ENCODE measurements at regions not wholly inside any gene's neighbourhood (a gene's known extent, or its start where the extent isn't known, plus 50 kb on each side); places are given as distances from the start of the nearest gene placed in this dataset.

GRCh38 chr3:86257955-86258641 lies 732.9 kb downstream of the VGLL3 start:
- Mint-ChIP-seq H3K4me3 (no peak overlapping the region), H3K9me3 (peaks cover 9% of the 10 kb centered on the region), H3K4me1 (peaks cover 6% of the 10 kb centered on the region), H3K27me3 (ENCODE audit: low read depth) (no peaks in the 10 kb centered on the region), H3K36me3 (peaks cover 7% of the 10 kb centered on the region), H3K27ac (no peak overlapping the region)
- CTCF ChIA-PET, result no interaction called here
- no peak for ATAC-seq
- DNase-seq (ENCODE audit: low spot score), result no peak
- TF ChIP-seq TP53 (CRISPR knock-in tag; IDR thresholded peaks at IDR 0.05), result no peak
- TF ChIP-seq, protein P1, sequence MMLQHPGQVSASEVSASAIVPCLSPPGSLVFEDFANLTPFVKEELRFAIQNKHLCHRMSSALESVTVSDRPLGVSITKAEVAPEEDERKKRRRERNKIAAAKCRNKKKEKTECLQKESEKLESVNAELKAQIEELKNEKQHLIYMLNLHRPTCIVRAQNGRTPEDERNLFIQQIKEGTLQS (CRISPR knock-in tag; conservative IDR thresholded peaks at IDR 0.05), result no peak
- POLR2A ChIA-PET, result no interaction called here

DNA sequence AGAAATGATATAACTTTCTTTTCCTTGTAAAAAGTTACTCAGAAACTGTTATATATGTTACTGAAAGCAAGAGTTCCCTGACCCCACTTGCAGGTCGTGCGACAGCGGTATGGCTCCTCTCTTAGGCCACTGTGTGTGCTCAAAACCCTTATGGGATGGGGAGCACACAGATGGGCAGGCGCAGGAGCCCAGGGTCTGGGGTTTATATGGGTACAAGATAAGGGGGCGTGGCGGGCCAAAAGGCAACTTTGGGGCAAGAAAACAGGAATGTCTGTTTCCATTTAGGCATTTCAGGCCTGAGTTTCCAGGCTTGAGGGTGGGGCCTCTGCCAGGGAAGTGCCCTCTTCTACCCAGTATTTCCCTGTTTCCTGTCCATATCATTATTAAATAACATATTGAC lies 736.5 kb downstream of the VGLL3 start:
- ChIA-PET POLR2A (no interaction called here), CTCF (no interaction called here)
- Mint-ChIP-seq H3K4me3 (no peak overlapping the region), H3K36me3 (no peaks in the 10 kb centered on the region), H3K4me1 (peaks cover 4% of the 10 kb centered on the region), H3K27ac (no peak overlapping the region), H3K9me3 (peaks cover 5% of the 10 kb centered on the region; the same call in 1 of the 2 replicates), H3K27me3 (ENCODE audit: low read depth) (no peaks in the 10 kb centered on the region)
- DNase-seq (ENCODE audit: low spot score) (no peak), ATAC-seq (no peak)
- TF ChIP-seq ESRRA (CRISPR knock-in tag; IDR thresholded peaks at IDR 0.05; ENCODE audit: borderline replicate concordance) (no peak), EMX1 (CRISPR knock-in tag; IDR thresholded peaks at IDR 0.05) (no peak), KAT7 (CRISPR knock-in tag; IDR thresholded peaks at IDR 0.05; ENCODE audit: borderline replicate concordance) (no peak), RELA (CRISPR knock-in tag; IDR thresholded peaks at IDR 0.05; ENCODE audit: borderline replicate concordance) (no peak), ZBTB21 (CRISPR knock-in tag; IDR thresholded peaks at IDR 0.05; ENCODE audit: borderline replicate concordance) (no peak), IRF2 (CRISPR knock-in tag; IDR thresholded peaks at IDR 0.05; ENCODE audit: borderline replicate concordance, low read depth) (no peak), ZNF396 (CRISPR knock-in tag; IDR thresholded peaks at IDR 0.05; ENCODE audit: borderline replicate concordance) (no peak), ZNF671 (CRISPR knock-in tag; IDR thresholded peaks at IDR 0.05) (no peak)
- TF ChIP-seq, protein P2, sequence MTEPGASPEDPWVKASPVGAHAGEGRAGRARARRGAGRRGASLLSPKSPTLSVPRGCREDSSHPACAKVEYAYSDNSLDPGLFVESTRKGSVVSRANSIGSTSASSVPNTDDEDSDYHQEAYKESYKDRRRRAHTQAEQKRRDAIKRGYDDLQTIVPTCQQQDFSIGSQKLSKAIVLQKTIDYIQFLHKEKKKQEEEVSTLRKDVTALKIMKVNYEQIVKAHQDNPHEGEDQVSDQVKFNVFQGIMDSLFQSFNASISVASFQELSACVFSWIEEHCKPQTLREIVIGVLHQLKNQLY (CRISPR knock-in tag; IDR thresholded peaks at IDR 0.05), result no peak
- TF ChIP-seq, protein P3, sequence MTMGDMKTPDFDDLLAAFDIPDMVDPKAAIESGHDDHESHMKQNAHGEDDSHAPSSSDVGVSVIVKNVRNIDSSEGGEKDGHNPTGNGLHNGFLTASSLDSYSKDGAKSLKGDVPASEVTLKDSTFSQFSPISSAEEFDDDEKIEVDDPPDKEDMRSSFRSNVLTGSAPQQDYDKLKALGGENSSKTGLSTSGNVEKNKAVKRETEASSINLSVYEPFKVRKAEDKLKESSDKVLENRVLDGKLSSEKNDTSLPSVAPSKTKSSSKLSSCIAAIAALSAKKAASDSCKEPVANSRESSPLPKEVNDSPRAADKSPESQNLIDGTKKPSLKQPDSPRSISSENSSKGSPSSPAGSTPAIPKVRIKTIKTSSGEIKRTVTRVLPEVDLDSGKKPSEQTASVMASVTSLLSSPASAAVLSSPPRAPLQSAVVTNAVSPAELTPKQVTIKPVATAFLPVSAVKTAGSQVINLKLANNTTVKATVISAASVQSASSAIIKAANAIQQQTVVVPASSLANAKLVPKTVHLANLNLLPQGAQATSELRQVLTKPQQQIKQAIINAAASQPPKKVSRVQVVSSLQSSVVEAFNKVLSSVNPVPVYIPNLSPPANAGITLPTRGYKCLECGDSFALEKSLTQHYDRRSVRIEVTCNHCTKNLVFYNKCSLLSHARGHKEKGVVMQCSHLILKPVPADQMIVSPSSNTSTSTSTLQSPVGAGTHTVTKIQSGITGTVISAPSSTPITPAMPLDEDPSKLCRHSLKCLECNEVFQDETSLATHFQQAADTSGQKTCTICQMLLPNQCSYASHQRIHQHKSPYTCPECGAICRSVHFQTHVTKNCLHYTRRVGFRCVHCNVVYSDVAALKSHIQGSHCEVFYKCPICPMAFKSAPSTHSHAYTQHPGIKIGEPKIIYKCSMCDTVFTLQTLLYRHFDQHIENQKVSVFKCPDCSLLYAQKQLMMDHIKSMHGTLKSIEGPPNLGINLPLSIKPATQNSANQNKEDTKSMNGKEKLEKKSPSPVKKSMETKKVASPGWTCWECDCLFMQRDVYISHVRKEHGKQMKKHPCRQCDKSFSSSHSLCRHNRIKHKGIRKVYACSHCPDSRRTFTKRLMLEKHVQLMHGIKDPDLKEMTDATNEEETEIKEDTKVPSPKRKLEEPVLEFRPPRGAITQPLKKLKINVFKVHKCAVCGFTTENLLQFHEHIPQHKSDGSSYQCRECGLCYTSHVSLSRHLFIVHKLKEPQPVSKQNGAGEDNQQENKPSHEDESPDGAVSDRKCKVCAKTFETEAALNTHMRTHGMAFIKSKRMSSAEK (CRISPR knock-in tag; IDR thresholded peaks at IDR 0.05; ENCODE audit: borderline replicate concordance), result no peak
- TF ChIP-seq, protein P4, sequence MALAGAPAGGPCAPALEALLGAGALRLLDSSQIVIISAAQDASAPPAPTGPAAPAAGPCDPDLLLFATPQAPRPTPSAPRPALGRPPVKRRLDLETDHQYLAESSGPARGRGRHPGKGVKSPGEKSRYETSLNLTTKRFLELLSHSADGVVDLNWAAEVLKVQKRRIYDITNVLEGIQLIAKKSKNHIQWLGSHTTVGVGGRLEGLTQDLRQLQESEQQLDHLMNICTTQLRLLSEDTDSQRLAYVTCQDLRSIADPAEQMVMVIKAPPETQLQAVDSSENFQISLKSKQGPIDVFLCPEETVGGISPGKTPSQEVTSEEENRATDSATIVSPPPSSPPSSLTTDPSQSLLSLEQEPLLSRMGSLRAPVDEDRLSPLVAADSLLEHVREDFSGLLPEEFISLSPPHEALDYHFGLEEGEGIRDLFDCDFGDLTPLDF (CRISPR knock-in tag; IDR thresholded peaks at IDR 0.05), result no peak
- TF ChIP-seq, protein P5, sequence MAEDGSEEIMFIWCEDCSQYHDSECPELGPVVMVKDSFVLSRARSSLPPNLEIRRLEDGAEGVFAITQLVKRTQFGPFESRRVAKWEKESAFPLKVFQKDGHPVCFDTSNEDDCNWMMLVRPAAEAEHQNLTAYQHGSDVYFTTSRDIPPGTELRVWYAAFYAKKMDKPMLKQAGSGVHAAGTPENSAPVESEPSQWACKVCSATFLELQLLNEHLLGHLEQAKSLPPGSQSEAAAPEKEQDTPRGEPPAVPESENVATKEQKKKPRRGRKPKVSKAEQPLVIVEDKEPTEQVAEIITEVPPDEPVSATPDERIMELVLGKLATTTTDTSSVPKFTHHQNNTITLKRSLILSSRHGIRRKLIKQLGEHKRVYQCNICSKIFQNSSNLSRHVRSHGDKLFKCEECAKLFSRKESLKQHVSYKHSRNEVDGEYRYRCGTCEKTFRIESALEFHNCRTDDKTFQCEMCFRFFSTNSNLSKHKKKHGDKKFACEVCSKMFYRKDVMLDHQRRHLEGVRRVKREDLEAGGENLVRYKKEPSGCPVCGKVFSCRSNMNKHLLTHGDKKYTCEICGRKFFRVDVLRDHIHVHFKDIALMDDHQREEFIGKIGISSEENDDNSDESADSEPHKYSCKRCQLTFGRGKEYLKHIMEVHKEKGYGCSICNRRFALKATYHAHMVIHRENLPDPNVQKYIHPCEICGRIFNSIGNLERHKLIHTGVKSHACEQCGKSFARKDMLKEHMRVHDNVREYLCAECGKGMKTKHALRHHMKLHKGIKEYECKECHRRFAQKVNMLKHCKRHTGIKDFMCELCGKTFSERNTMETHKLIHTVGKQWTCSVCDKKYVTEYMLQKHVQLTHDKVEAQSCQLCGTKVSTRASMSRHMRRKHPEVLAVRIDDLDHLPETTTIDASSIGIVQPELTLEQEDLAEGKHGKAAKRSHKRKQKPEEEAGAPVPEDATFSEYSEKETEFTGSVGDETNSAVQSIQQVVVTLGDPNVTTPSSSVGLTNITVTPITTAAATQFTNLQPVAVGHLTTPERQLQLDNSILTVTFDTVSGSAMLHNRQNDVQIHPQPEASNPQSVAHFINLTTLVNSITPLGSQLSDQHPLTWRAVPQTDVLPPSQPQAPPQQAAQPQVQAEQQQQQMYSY (CRISPR knock-in tag; IDR thresholded peaks at IDR 0.05), result no peak

Measured in WTC11 (cell line).